GM12873 (cell line): ENCODE measurements at regions not wholly inside any gene's neighbourhood (a gene's known extent, or its start where the extent isn't known, plus 50 kb on each side); places are given as distances from the start of the nearest gene placed in this dataset.

Source experiments
- CTCF ChIP-seq: IDR thresholded peaks from 2 replicates; pipeline ENCODE4 v1.5.1; 2012; ENCODE audit warnings: low read depth, mild to moderate bottlenecking, moderate library complexity, low read length, control low read depth; ENCODE audit not compliant: insufficient read depth; ENCODE audit errors: missing control alignments

GRCh38 chr14:79997509-79998208 is 213.6 kb downstream of the DIO2 start:
- TF ChIP-seq CTCF: no peak

GRCh38 chr14:79992407-79993198 is 218.7 kb downstream of the DIO2 start:
- TF ChIP-seq CTCF: no peak

- no peak for TF ChIP-seq CTCF
Measured at GRCh38 chr14:79991866-79992265, 219.4 kb downstream of the DIO2 start.

GRCh38 chr14:79989990-79990389 is 221.3 kb downstream of the DIO2 start:
- TF ChIP-seq CTCF: no peak

- no peak for TF ChIP-seq CTCF
Measured at GRCh38 chr14:79986251-79986650, 225.1 kb downstream of the DIO2 start.

GRCh38 chr14:79972230-79972629 is 239.1 kb downstream of the DIO2 start:
- no peak for TF ChIP-seq CTCF

GRCh38 chr14:79971330-79971729 is 240.0 kb downstream of the DIO2 start:
- TF ChIP-seq CTCF: no peak
